Liver (tissue), 3 donors: ENCODE measurements at regions not wholly inside any gene's neighbourhood (a gene's known extent, or its start where the extent isn't known, plus 50 kb on each side); places are given as distances from the start of the nearest gene placed in this dataset.

Source experiments
- EGR1 ChIP-seq, 2 donors: IDR thresholded peaks; 2 replicates each; pipeline ENCODE4 v1.6.1; 2016 to 2018; ENCODE audit warnings: antibody characterized with exemption in 2 of 2, low read depth in 2 of 2
- GABPA ChIP-seq, 2 donors: IDR thresholded peaks in 1 of 2; conservative IDR thresholded peaks in 1 of 2; 2 replicates each; pipeline ENCODE4 v1.6.1; 2016; ENCODE audit warnings: antibody characterized with exemption in 2 of 2, mild to moderate bottlenecking in 1 of 2, moderate library complexity in 1 of 2
- RAD21 ChIP-seq, 2 donors: IDR thresholded peaks; 2 replicates each; pipeline ENCODE4 v1.6.1; 2016; ENCODE audit warnings: antibody characterized with exemption in 2 of 2, mild to moderate bottlenecking in 2 of 2
- SP1 ChIP-seq: IDR thresholded peaks from 2 replicates; pipeline ENCODE4 v1.6.1; 2018; ENCODE audit warnings: antibody characterized with exemption, mild to moderate bottlenecking
- TAF1 ChIP-seq: conservative IDR thresholded peaks from 2 replicates; pipeline ENCODE4 v1.6.1; 2016; ENCODE audit warnings: antibody characterized with exemption, mild to moderate bottlenecking
- YY1 ChIP-seq: IDR thresholded peaks from 2 replicates; pipeline ENCODE4 v1.6.1; 2016; ENCODE audit warnings: antibody characterized with exemption, mild to moderate bottlenecking
- TF ChIP-seq, protein P1 (sequence below): fragments of 150-350 bp; IDR thresholded peaks from 2 replicates; pipeline ENCODE4 v1.5.1; 2017; ENCODE audit warnings: improper control_type of control experiment, low read depth, low read length; ENCODE audit not compliant: missing input control
- TF ChIP-seq, protein P2 (sequence below): IDR thresholded peaks from 2 replicates; pipeline ENCODE4 v1.6.1; 2016; ENCODE audit warnings: antibody characterized with exemption
- donor health status: healthy.
- donor health status: healthy.

DNA sequence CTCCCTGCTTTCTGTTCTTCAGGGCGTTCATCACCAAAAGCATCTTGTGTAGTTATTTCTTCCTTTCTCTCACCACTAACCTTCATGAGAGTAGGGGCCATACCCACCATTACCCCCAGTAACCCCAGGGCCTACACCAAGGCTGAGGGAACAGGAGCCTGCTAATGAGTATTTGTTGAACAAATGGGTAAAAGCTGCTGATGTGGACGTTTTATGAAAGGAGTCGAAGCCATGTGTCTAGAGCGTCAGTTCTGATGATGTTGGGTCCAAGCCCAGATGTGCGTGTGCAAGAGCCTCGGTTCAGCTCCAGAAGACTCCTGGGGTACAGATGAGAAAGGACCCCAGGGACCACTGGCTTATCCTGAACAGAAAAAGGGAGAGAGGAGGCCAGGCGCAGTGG is 77.1 kb upstream of the TBC1D3K start:
- TF ChIP-seq, protein P1, sequence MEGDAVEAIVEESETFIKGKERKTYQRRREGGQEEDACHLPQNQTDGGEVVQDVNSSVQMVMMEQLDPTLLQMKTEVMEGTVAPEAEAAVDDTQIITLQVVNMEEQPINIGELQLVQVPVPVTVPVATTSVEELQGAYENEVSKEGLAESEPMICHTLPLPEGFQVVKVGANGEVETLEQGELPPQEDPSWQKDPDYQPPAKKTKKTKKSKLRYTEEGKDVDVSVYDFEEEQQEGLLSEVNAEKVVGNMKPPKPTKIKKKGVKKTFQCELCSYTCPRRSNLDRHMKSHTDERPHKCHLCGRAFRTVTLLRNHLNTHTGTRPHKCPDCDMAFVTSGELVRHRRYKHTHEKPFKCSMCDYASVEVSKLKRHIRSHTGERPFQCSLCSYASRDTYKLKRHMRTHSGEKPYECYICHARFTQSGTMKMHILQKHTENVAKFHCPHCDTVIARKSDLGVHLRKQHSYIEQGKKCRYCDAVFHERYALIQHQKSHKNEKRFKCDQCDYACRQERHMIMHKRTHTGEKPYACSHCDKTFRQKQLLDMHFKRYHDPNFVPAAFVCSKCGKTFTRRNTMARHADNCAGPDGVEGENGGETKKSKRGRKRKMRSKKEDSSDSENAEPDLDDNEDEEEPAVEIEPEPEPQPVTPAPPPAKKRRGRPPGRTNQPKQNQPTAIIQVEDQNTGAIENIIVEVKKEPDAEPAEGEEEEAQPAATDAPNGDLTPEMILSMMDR: no peak
- TF ChIP-seq GABPA (IDR thresholded peaks at IDR 0.05 in 1 of 2, conservative IDR thresholded peaks at IDR 0.05 in 1 of 2) (no peak), TAF1 (no peak), EGR1 (IDR thresholded peaks at IDR 0.05; ENCODE audit: low read depth in 2 of 2) (no peak), RAD21 (IDR thresholded peaks at IDR 0.05) (no peak), YY1 (no peak), SP1 (no peak)
- TF ChIP-seq, protein P2, sequence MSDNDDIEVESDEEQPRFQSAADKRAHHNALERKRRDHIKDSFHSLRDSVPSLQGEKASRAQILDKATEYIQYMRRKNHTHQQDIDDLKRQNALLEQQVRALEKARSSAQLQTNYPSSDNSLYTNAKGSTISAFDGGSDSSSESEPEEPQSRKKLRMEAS: no peak
